SKM-1 treated with dmso at 0.1 percent for 144 hours (cell line): ENCODE measurements at regions not wholly inside any gene's neighbourhood (a gene's known extent, or its start where the extent isn't known, plus 50 kb on each side); places are given as distances from the start of the nearest gene placed in this dataset.

Source experiments
- DNase-seq: peaks from one replicate; lab custom pipeline; 2025; ENCODE audit not compliant: unreplicated experiment; lab: John Stamatoyannopoulos, UW

- no peak for DNase-seq
These were observed 156.6 kb upstream of the OPRM1 start for GRCh38 chr6:153882411-153882810.

DNA sequence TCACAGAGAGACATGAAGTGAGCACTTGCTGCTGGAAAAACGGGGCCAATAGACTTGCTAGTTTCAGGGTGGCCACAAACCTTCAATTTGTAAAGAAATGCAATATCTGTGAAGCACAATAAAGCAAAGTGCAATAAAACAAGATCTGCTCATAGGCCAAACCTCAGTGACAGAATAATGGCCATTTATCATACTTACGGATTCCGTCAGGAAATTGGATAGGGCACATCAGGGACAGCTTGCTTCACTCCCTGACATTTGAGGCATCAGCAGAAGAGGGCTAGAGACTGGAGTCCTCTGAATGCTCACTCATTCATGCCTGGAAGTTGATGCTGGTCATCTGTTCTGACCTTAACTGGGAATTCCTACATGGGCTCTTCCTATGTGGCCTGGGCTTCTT, 165.5 kb upstream of the OPRM1 start:
- no peak for DNase-seq

DNA sequence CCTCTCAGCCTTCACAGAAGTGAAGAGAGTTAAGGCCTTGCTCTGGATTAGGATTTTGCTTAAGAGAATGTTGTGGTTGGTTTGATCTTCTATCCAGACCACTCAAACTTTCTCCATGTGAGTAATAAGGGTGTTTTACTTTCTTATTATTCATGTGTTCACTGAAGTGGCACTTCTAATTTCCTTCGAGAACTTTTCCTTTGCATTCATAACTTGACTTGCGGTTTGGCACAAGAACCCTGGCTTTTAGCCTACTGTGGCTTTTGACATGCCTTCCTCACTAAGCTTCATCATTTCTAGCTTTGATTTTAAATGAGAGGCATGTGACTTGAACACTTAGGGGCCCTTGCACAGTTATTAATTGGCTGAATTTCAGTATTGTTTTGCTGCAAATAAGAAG, 166.1 kb upstream of the OPRM1 start:
- no peak for DNase-seq

- no peak for DNase-seq
These were observed 176.1 kb upstream of the OPRM1 start for GRCh38 chr6:153862927-153863326.

DNA sequence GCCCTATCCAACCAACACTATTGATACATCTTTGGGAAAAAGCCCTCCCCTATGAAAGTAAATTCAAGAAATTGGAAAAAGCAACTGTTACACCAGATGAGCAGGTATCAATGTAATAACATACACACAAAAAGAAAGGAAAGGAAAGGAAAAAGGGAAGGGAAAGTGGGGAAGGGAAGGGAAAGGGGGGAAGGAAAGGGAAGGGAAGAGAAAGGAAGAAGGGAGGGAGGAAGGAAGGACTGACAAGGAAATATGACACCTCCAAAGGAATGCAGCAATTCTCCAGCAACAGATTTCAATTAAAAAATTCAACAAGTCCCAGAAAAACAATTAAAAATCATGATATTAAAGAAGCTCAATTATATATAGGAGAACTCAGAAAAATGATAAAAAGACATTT, 176.9 kb upstream of the OPRM1 start:
- no peak for DNase-seq

DNA sequence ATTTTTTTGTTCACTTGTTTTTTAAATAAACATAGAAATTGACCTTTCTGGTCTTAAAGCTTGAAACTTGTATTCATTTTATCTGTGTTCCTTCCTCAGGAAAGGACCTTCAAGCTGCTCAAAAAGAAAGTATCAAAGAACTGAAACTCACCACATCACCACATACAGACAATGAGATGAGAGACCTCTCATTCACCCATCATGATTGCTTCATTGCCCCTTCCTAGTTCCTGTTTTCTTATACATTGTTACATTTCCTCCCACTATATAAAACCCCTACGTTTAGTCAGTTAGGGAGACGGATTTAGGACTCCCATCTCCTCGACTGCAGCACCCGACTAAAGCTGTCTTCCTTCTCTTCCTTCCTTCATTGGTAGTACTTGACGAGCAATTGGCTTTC, 180.5 kb upstream of the OPRM1 start:
- peak; percentile 39 for DNase-seq

- no peak for DNase-seq
These were observed 182.1 kb upstream of the OPRM1 start for GRCh38 chr6:153856929-153857376.

GRCh38 chr6:153852481-153852880, 186.6 kb upstream of the OPRM1 start:
- DNase-seq: peak; percentile 35

GRCh38 chr6:153852034-153852433, 187.0 kb upstream of the OPRM1 start:
- no peak for DNase-seq

- DNase-seq: no peak
These were observed 189.8 kb upstream of the OPRM1 start for GRCh38 chr6:153849072-153849779.

DNA sequence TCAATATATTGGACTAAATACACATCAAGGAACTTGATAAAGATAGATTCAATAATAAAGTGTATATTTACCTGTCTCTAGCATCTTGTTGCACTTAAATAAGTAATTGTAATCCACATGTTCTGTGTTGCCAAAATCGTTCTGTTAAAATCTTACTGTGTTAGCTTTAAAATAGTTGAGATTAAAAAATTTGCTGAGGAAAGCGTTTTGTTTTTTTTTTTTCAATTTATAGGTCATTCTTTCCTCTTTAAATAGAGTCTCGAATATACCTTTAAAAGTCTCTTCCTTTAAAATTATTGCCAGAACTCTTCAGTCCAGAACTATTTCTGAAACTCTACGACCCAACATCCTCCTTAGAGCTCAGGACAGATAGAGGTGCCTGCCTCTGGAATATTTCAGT, 195.6 kb upstream of the OPRM1 start:
- no peak for DNase-seq

DNA sequence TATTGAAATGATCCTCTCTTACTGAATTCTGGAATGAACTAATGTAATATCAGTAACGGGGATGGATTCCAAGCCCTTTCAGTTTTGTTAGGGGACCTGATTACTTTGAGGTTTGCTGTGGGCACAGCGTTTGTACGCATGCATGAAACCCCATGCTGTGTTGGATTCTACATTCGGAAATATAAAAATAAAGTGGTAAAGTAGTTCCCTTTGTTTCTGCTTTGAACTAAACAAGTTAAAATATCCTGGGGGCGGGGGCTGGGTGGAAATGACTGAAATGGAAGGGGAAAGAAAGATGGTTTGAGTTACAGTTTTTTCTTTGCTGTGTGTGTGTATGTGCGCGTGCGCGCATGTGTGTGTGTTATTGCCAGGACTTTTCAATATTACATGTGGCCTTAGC, 196.5 kb upstream of the OPRM1 start:
- no peak for DNase-seq

- no peak for DNase-seq
These were observed 198.8 kb upstream of the OPRM1 start for GRCh38 chr6:153840039-153840850.

GRCh38 chr6:153832543-153832942, 206.5 kb upstream of the OPRM1 start:
- DNase-seq: no peak

DNA sequence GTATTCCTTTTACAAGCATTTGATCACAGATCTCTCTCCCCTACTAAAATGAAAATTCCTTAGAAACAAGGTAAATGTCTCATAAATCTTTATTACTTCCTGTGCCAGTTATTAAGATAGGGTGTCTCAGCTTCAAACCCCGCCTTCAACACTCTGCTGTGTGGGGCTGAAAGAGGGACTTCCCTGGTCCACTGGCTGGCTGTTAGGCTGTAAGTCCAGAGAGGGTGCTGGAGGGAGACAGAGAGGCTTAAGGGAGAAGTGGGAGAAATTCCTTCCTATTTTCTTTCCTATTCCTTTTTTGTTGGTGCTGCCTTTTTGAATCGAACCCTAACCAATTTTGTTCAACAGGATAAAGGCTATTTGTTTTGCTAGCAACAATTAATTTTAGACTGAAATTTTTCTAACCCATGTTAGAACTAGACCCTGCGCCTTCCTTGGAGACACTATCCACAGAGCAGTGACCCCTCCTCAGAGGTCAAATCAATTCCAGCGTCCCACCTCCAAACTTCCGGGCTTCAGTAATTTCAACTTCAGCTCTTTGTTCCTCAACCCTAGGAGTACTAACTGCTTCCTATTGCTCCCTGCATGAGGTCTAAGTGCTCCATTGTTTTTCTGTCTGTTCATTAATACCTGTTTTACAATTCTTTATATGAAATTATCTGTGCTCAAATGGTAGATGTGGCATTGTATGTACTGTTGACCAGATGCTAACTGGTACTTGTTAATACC, 207.5 kb upstream of the OPRM1 start:
- no peak for DNase-seq

- no peak for DNase-seq
These were observed 221.9 kb upstream of the OPRM1 start for GRCh38 chr6:153817173-153817572.

DNA sequence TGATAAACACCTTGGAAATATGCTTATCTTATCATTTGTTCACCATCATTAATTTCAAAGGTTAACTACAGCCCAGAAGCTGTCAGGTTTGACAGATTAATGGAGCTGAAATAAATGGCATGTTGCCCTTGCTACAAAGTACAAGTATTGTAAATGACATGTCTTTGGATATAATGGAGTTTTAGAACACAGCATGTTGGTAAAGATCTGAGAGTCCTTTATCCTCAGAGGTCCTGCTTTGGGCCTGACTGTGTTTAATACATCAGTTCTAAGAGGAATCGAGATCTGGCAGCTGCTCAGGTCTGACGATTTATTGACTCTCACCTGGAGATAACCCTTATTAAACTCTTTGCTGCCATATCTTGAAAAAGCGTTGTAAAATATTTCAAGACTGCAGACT, 222.7 kb upstream of the OPRM1 start:
- no peak for DNase-seq

- DNase-seq: no peak
These were observed 224.9 kb upstream of the OPRM1 start for GRCh38 chr6:153814136-153814535.

DNA sequence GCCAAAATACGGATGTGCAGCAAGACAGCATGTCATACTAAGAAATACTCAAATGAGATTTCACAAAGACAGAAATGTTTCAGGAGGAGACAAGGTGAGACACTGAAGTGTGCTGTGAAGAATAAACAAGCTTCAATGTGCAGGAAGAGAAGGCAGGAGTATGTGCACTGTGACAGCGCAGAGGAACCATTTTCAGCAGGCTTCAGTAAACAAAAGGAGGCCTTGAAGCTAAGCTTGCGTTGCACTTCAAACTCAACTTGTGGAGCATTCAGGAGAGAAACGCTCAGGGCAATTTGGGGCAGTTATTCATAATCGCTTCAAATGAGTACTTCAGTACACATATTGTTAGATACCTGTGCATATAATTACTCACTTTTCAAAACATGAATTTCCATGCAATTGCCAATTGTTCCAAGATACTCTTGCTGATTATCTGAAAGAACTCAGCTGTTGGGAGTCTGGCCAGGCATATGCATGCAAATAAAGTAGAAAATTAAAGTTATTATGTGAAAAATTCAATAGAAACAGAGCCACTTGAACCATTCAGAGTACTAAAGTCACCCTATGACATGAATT, 234.2 kb upstream of the OPRM1 start:
- no peak for DNase-seq

- no peak for DNase-seq
These were observed 237.1 kb upstream of the OPRM1 start for GRCh38 chr6:153801917-153802316.

DNA sequence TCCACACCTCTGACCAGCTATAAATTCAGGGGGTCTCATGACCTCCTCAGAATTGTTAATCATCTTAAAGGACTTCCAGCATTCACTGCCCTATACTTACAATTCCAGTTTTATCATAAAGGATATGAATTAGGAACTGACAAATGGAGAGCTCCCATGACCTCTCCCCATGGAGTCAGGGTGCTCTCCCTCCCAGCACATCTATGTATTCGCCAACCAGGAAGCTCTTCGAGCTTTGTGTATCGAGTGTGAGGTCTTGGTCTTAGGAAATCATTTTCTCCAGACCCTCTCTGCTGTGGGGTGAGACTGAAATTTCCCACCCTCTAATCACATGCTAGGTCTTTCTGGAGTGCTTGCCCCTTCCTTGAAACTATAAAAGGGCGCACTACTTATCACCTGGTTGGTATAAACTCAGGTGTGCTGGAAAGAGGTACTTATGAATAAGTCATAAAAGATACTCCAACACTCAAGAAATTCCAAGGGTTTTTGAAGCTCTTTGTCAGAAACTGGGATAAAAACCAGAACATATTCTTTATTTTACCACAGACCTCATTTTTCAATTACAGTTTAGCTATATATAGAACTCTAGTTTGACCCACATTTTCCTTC, 238.4 kb upstream of the OPRM1 start:
- DNase-seq: no peak
